ENCODE measurements at regions not wholly inside any gene's neighbourhood (a gene's known extent, or its start where the extent isn't known, plus 50 kb on each side); places are given as distances from the start of the nearest gene placed in this dataset.

- TF ChIP-seq CTCF (IDR thresholded peaks at IDR 0.05; ENCODE audit: insufficient read depth, low read depth, low read length, missing control alignments) = peak; percentile 84
Measured at GRCh38 chr10:2137549-2138174, 400.3 kb upstream of the ADARB2 start.

GRCh38 chr10:2130705-2131305, 393.5 kb upstream of the ADARB2 start:
- no peak for DNase-seq (ENCODE audit: low read depth)
- TF ChIP-seq CTCF (IDR thresholded peaks at IDR 0.05; ENCODE audit: insufficient read depth, low read depth, low read length, missing control alignments) = peak; percentile 3
- no peak overlapping the region for H3K4me3 ChIP-seq (ENCODE audit: low read length)

More at GRCh38 chr10:2137549-2138174, 400.3 kb upstream of the ADARB2 start:
- peak; percentile 76 for DNase-seq (ENCODE audit: low read depth)
- H3K4me3 ChIP-seq (ENCODE audit: low read length) = no peak overlapping the region

- DNase-seq (ENCODE audit: low read depth) = no peak
- no peak for TF ChIP-seq CTCF (IDR thresholded peaks at IDR 0.05; ENCODE audit: insufficient read depth, low read depth, low read length, missing control alignments)
- no peak overlapping the region for H3K4me3 ChIP-seq (ENCODE audit: low read length)
Measured at GRCh38 chr10:2128991-2129390, 391.7 kb upstream of the ADARB2 start.

GRCh38 chr10:2124135-2124534, 386.8 kb upstream of the ADARB2 start:
- no peak overlapping the region for H3K4me3 ChIP-seq (ENCODE audit: low read length)
- DNase-seq (ENCODE audit: low read depth) = no peak
- no peak for TF ChIP-seq CTCF (IDR thresholded peaks at IDR 0.05; ENCODE audit: insufficient read depth, low read depth, low read length, missing control alignments)

- peak; percentile 40 for DNase-seq (ENCODE audit: low read depth)
- TF ChIP-seq CTCF (IDR thresholded peaks at IDR 0.05; ENCODE audit: insufficient read depth, low read depth, low read length, missing control alignments) = no peak
- H3K4me3 ChIP-seq (ENCODE audit: low read length) = no peak overlapping the region
Measured at GRCh38 chr10:2122431-2123124, 385.3 kb upstream of the ADARB2 start.

- no peak for TF ChIP-seq CTCF (IDR thresholded peaks at IDR 0.05; ENCODE audit: insufficient read depth, low read depth, low read length, missing control alignments)
- DNase-seq (ENCODE audit: low read depth) = no peak
Measured at GRCh38 chr10:2121929-2122328, 384.6 kb upstream of the ADARB2 start.

More at GRCh38 chr10:2121929-2122328, 384.6 kb upstream of the ADARB2 start:
- H3K4me3 ChIP-seq (ENCODE audit: low read length) = no peak overlapping the region

All from epithelial cell of esophagus (primary cell).